ENCODE measurements at regions not wholly inside any gene's neighbourhood (a gene's known extent, or its start where the extent isn't known, plus 50 kb on each side); places are given as distances from the start of the nearest gene placed in this dataset.

DNA sequence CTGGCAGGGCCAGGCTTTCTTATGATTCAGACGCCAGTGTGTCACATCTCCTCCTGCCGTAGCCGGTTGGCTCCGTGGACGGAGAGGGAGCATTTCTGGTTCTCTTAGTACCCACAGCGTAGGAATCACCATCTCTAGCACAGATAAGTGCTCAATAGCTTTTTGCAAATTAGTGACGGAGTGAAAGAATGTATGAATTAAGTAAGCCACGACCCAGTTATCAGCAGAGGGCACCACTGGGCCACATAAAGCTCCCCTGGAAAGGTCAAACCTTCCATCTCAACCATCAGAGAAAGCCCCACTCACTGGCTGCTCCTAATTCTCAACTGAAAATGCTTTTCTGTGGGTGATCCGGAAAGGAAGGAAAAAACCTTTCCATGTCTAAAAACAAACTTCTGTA is 317.0 kb upstream of the ADCY2 start:
- DNase-seq (ENCODE audit: insufficient read length, low spot score, missing footprints) = no peak
- no peak for TF ChIP-seq CTCF (IDR thresholded peaks at IDR 0.05; ENCODE audit: extremely low read depth, low read depth, low read length)
- Histone ChIP-seq H3K9me3 (ENCODE audit: low read depth, low read length) (no peaks in the 10 kb centered on the region), H4K20me1 (ENCODE audit: insufficient read depth, low read length) (no peaks in the 10 kb centered on the region), H3K4me2 (ENCODE audit: insufficient read depth, low read length) (no peak overlapping the region), H3K4me3 (ENCODE audit: insufficient read depth, low read length) (no peak overlapping the region), H3K27me3 (ENCODE audit: insufficient read depth, low read length) (no peaks in the 10 kb centered on the region), H3K27ac (ENCODE audit: low read depth, low read length) (no peak overlapping the region), H3K4me1 (ENCODE audit: insufficient read depth, low read length) (no peaks in the 10 kb centered on the region), H2AFZ (ENCODE audit: low read length) (no peak overlapping the region), H3K79me2 (ENCODE audit: insufficient read depth, low read length) (no peaks in the 10 kb centered on the region), H3K36me3 (ENCODE audit: insufficient read depth, low read length) (no peaks in the 10 kb centered on the region)

- H3K4me3 ChIP-seq (ENCODE audit: insufficient read depth, low read length) = no peak overlapping the region
- no peaks in the 10 kb centered on the region for H3K4me1 ChIP-seq (ENCODE audit: insufficient read depth, low read length)
- H3K79me2 ChIP-seq (ENCODE audit: insufficient read depth, low read length) = no peaks in the 10 kb centered on the region
- no peak for DNase-seq (ENCODE audit: insufficient read length, low spot score, missing footprints)
- no peak overlapping the region for H3K4me2 ChIP-seq (ENCODE audit: insufficient read depth, low read length)
- no peak overlapping the region for H3K27ac ChIP-seq (ENCODE audit: low read depth, low read length)
- TF ChIP-seq CTCF (IDR thresholded peaks at IDR 0.05; ENCODE audit: extremely low read depth, low read depth, low read length) = no peak
- no peaks in the 10 kb centered on the region for H3K9me3 ChIP-seq (ENCODE audit: low read depth, low read length)
- H4K20me1 ChIP-seq (ENCODE audit: insufficient read depth, low read length) = no peaks in the 10 kb centered on the region
- no peaks in the 10 kb centered on the region for H3K27me3 ChIP-seq (ENCODE audit: insufficient read depth, low read length)
- H3K36me3 ChIP-seq (ENCODE audit: insufficient read depth, low read length) = no peaks in the 10 kb centered on the region
- H2AFZ ChIP-seq (ENCODE audit: low read length) = no peak overlapping the region
Measured at GRCh38 chr5:7080501-7080900, 315.4 kb upstream of the ADCY2 start.

DNA sequence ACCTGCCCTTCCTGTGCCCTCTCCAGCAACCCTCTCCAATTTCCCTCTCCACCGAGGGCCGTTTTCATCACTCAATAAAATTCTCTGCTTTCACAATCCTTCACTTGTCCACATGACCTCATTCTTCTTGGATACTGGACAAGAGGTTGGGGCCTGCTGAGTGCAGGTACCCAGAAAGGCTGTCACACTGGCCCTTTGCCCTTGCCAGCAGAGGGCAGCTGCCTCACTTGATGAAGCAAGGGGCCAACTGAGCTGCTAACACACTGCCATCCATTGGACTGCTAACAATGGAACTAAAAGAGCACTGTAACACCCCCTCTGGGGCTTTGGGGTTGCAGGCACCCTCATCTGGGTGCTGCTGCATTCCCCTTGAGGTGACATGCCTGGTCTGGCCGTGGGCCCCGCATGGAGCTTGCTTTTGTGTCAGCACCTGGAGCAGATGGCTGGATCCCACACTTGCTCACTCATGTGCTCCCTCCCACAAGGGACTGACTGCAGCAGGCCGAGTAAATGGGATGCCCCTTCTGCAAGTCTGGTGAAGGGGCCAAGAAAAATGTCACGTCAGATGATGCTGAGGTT is 308.1 kb upstream of the ADCY2 start:
- Histone ChIP-seq H2AFZ (ENCODE audit: low read length) (no peak overlapping the region), H3K27me3 (ENCODE audit: insufficient read depth, low read length) (no peaks in the 10 kb centered on the region), H3K4me3 (ENCODE audit: insufficient read depth, low read length) (no peak overlapping the region), H3K4me1 (ENCODE audit: insufficient read depth, low read length) (no peaks in the 10 kb centered on the region), H4K20me1 (ENCODE audit: insufficient read depth, low read length) (no peaks in the 10 kb centered on the region), H3K79me2 (ENCODE audit: insufficient read depth, low read length) (no peaks in the 10 kb centered on the region), H3K36me3 (ENCODE audit: insufficient read depth, low read length) (no peaks in the 10 kb centered on the region), H3K9me3 (ENCODE audit: low read depth, low read length) (no peaks in the 10 kb centered on the region), H3K4me2 (ENCODE audit: insufficient read depth, low read length) (no peak overlapping the region), H3K27ac (ENCODE audit: low read depth, low read length) (no peak overlapping the region)
- TF ChIP-seq CTCF (IDR thresholded peaks at IDR 0.05; ENCODE audit: extremely low read depth, low read depth, low read length) = no peak
- DNase-seq (ENCODE audit: insufficient read length, low spot score, missing footprints) = no peak

- Histone ChIP-seq H4K20me1 (ENCODE audit: insufficient read depth, low read length) (no peaks in the 10 kb centered on the region), H2AFZ (ENCODE audit: low read length) (no peak overlapping the region), H3K4me1 (ENCODE audit: insufficient read depth, low read length) (no peaks in the 10 kb centered on the region), H3K4me3 (ENCODE audit: insufficient read depth, low read length) (no peak overlapping the region), H3K4me2 (ENCODE audit: insufficient read depth, low read length) (no peak overlapping the region), H3K79me2 (ENCODE audit: insufficient read depth, low read length) (no peaks in the 10 kb centered on the region), H3K9me3 (ENCODE audit: low read depth, low read length) (no peaks in the 10 kb centered on the region), H3K27me3 (ENCODE audit: insufficient read depth, low read length) (no peaks in the 10 kb centered on the region), H3K27ac (ENCODE audit: low read depth, low read length) (no peak overlapping the region), H3K36me3 (ENCODE audit: insufficient read depth, low read length) (no peaks in the 10 kb centered on the region)
- TF ChIP-seq CTCF (IDR thresholded peaks at IDR 0.05; ENCODE audit: extremely low read depth, low read depth, low read length) = no peak
- DNase-seq (ENCODE audit: insufficient read length, low spot score, missing footprints) = no peak
Measured at GRCh38 chr5:7088849-7089248, 307.1 kb upstream of the ADCY2 start.
